Colonic mucosa (tissue), 4 donors: ENCODE measurements at regions not wholly inside any gene's neighbourhood (a gene's known extent, or its start where the extent isn't known, plus 50 kb on each side); places are given as distances from the start of the nearest gene placed in this dataset.

Source experiments
- DNase-seq: peaks from one replicate; pipeline ENCODE4 v3.0.0-alpha.2; 2020
- H3K27ac ChIP-seq: fragments of 200-600 bp; one replicate; pipeline ENCODE4 v1.8.0; 2021
- H3K27me3 ChIP-seq: fragments of 200-600 bp; one replicate; pipeline ENCODE4 v1.8.0; 2021
- H3K36me3 ChIP-seq: fragments of 200-600 bp; one replicate; pipeline ENCODE4 v1.8.0; 2021
- H3K4me1 ChIP-seq: fragments of 200-600 bp; one replicate; pipeline ENCODE4 v1.8.0; 2021; ENCODE audit warnings: mild to moderate bottlenecking
- H3K4me3 ChIP-seq: fragments of 200-600 bp; one replicate; pipeline ENCODE4 v1.8.0; 2021
- H3K9ac ChIP-seq, 2 donors: one replicate each; pipeline ENCODE4 v1.7.0; 2013; ENCODE audit warnings: control low read depth in 2 of 2, low read depth in 2 of 2, low read length in 2 of 2
- H3K9me3 ChIP-seq: fragments of 200-600 bp; one replicate; pipeline ENCODE4 v1.8.0; 2021
- CTCF ChIP-seq: fragments of 200-600 bp; IDR thresholded peaks from one replicate; pipeline ENCODE4 v1.8.0; 2022; ENCODE audit warnings: antibody characterized with exemption, mild to moderate bottlenecking
- intact Hi-C: fragments of 100-400 bp; cut with DNase I; formaldehyde crosslinking; loops from one replicate; pipeline ENCODE4 v1.14.1; 2022
- donor health status: healthy.
- donor health status: DM: no; HTN: no; CAD: no.
- donor health status: DM: no; HTN: no; CAD: no.

- Histone ChIP-seq H3K9ac (no peak overlapping the region), H3K4me3 (no peak overlapping the region), H3K4me1 (no peaks in the 10 kb centered on the region), H3K36me3 (no peaks in the 10 kb centered on the region), H3K9me3 (no peaks in the 10 kb centered on the region), H3K27ac (no peak overlapping the region), H3K27me3 (no peaks in the 10 kb centered on the region)
- no peak for TF ChIP-seq CTCF
- no peak for DNase-seq
- intact Hi-C loops: no loop called here
These were observed 540.6 kb upstream of the MIR17HG start for GRCh38 chr13:90806892-90807291.

- no peak for DNase-seq
- Histone ChIP-seq H3K9me3 (no peaks in the 10 kb centered on the region), H3K27ac (no peak overlapping the region), H3K27me3 (no peaks in the 10 kb centered on the region), H3K4me3 (no peak overlapping the region), H3K36me3 (no peaks in the 10 kb centered on the region), H3K4me1 (no peaks in the 10 kb centered on the region), H3K9ac (no peak overlapping the region)
- intact Hi-C loops: no loop called here
- no peak for TF ChIP-seq CTCF
These were observed 538.6 kb upstream of the MIR17HG start for GRCh38 chr13:90808838-90809237.

GRCh38 chr13:90824032-90824431, 523.5 kb upstream of the MIR17HG start:
- Histone ChIP-seq H3K9me3 (no peaks in the 10 kb centered on the region), H3K27ac (no peak overlapping the region), H3K4me1 (no peaks in the 10 kb centered on the region), H3K27me3 (no peaks in the 10 kb centered on the region), H3K36me3 (no peaks in the 10 kb centered on the region), H3K9ac (no peak overlapping the region), H3K4me3 (no peak overlapping the region)
- DNase-seq: no peak
- TF ChIP-seq CTCF: no peak
- intact Hi-C loops: no loop called here

- H3K9ac ChIP-seq: no peak overlapping the region
- H3K36me3 ChIP-seq: no peaks in the 10 kb centered on the region
- H3K4me1 ChIP-seq: no peaks in the 10 kb centered on the region
- TF ChIP-seq CTCF: no peak
- DNase-seq: no peak
- H3K9me3 ChIP-seq: no peaks in the 10 kb centered on the region
- no peak overlapping the region for H3K4me3 ChIP-seq
- intact Hi-C loops: no loop called here
- H3K27me3 ChIP-seq: no peaks in the 10 kb centered on the region
- no peak overlapping the region for H3K27ac ChIP-seq
These were observed 520.8 kb upstream of the MIR17HG start for GRCh38 chr13:90826688-90827087.

GRCh38 chr13:90830782-90831181, 516.7 kb upstream of the MIR17HG start:
- no peaks in the 10 kb centered on the region for H3K4me1 ChIP-seq
- no peaks in the 10 kb centered on the region for H3K9me3 ChIP-seq
- no peak for DNase-seq
- no peak overlapping the region for H3K9ac ChIP-seq
- no peak overlapping the region for H3K27ac ChIP-seq
- no peak for TF ChIP-seq CTCF
- no peaks in the 10 kb centered on the region for H3K27me3 ChIP-seq
- intact Hi-C loops: no loop called here
- H3K4me3 ChIP-seq: no peak overlapping the region
- H3K36me3 ChIP-seq: no peaks in the 10 kb centered on the region

- Histone ChIP-seq H3K27ac (no peak overlapping the region), H3K27me3 (no peaks in the 10 kb centered on the region), H3K36me3 (no peaks in the 10 kb centered on the region), H3K4me3 (no peak overlapping the region), H3K9me3 (no peaks in the 10 kb centered on the region), H3K4me1 (no peaks in the 10 kb centered on the region), H3K9ac (no peak overlapping the region)
- no peak for TF ChIP-seq CTCF
- intact Hi-C loops: no loop called here
- no peak for DNase-seq
These were observed 513.5 kb upstream of the MIR17HG start for GRCh38 chr13:90833951-90834350.
